ENCODE measurements at regions not wholly inside any gene's neighbourhood (a gene's known extent, or its start where the extent isn't known, plus 50 kb on each side); places are given as distances from the start of the nearest gene placed in this dataset.

- TF ChIP-seq, protein P1, sequence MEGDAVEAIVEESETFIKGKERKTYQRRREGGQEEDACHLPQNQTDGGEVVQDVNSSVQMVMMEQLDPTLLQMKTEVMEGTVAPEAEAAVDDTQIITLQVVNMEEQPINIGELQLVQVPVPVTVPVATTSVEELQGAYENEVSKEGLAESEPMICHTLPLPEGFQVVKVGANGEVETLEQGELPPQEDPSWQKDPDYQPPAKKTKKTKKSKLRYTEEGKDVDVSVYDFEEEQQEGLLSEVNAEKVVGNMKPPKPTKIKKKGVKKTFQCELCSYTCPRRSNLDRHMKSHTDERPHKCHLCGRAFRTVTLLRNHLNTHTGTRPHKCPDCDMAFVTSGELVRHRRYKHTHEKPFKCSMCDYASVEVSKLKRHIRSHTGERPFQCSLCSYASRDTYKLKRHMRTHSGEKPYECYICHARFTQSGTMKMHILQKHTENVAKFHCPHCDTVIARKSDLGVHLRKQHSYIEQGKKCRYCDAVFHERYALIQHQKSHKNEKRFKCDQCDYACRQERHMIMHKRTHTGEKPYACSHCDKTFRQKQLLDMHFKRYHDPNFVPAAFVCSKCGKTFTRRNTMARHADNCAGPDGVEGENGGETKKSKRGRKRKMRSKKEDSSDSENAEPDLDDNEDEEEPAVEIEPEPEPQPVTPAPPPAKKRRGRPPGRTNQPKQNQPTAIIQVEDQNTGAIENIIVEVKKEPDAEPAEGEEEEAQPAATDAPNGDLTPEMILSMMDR (conservative IDR thresholded peaks at IDR 0.05) = no peak
- TF ChIP-seq ZFX (IDR thresholded peaks at IDR 0.05) = no peak
These were observed 187.7 kb upstream of the DCN start for GRCh38 chr12:91370086-91370868.
